ENCODE measurements at regions not wholly inside any gene's neighbourhood (a gene's known extent, or its start where the extent isn't known, plus 50 kb on each side); places are given as distances from the start of the nearest gene placed in this dataset.

GRCh38 chr2:64769392-64770044, 115.8 kb upstream of the SERTAD2 start:
- Histone ChIP-seq H3K27me3 (ENCODE audit: control insufficient read depth, insufficient read depth, low read length) (no peaks in the 10 kb centered on the region), H3K4me1 (ENCODE audit: control insufficient read depth, insufficient read depth, low read length) (peaks cover 25% of the 10 kb centered on the region), H3K9me3 (ENCODE audit: control insufficient read depth, low read depth, low read length) (no peaks in the 10 kb centered on the region), H3K4me3 (ENCODE audit: low read length) (no peak overlapping the region), H3K27ac (ENCODE audit: low read length) (no peak overlapping the region), H3K36me3 (ENCODE audit: control insufficient read depth, insufficient read depth, low read length) (no peaks in the 10 kb centered on the region)
- peak in 1 of 2 donors; percentile 32 for DNase-seq
- WGBS (ENCODE audit: insufficient coverage, low lambda C conversion rate), result 40% methylated on average over 1 of the region's 6 CpGs

GRCh38 chr2:64770137-64770780, 116.5 kb upstream of the SERTAD2 start:
- H3K4me1 ChIP-seq (ENCODE audit: control insufficient read depth, insufficient read depth, low read length), result peaks cover 25% of the 10 kb centered on the region
- no peak overlapping the region for H3K27ac ChIP-seq (ENCODE audit: low read length)
- DNase-seq, result peak in 1 of 2 donors; percentile 23
- no peaks in the 10 kb centered on the region for H3K36me3 ChIP-seq (ENCODE audit: control insufficient read depth, insufficient read depth, low read length)
- H3K4me3 ChIP-seq (ENCODE audit: low read length), result no peak overlapping the region
- no CpG with 5 or more reads among the region's 2 CpGs for WGBS (ENCODE audit: insufficient coverage, low lambda C conversion rate)
- H3K9me3 ChIP-seq (ENCODE audit: control insufficient read depth, low read depth, low read length), result no peaks in the 10 kb centered on the region
- H3K27me3 ChIP-seq (ENCODE audit: control insufficient read depth, insufficient read depth, low read length), result no peaks in the 10 kb centered on the region

GRCh38 chr2:64770781-64771334, 117.1 kb upstream of the SERTAD2 start:
- Histone ChIP-seq H3K9me3 (ENCODE audit: control insufficient read depth, low read depth, low read length) (no peaks in the 10 kb centered on the region), H3K4me3 (ENCODE audit: low read length) (no peak overlapping the region), H3K4me1 (ENCODE audit: control insufficient read depth, insufficient read depth, low read length) (peaks cover 25% of the 10 kb centered on the region), H3K27ac (ENCODE audit: low read length) (no peak overlapping the region), H3K27me3 (ENCODE audit: control insufficient read depth, insufficient read depth, low read length) (no peaks in the 10 kb centered on the region), H3K36me3 (ENCODE audit: control insufficient read depth, insufficient read depth, low read length) (no peaks in the 10 kb centered on the region)
- peak in 1 of 2 donors; percentile 15 for DNase-seq
- 40% methylated on average over 4 of the region's 5 CpGs for WGBS (ENCODE audit: insufficient coverage, low lambda C conversion rate)

- Histone ChIP-seq H3K4me3 (ENCODE audit: low read length) (no peak overlapping the region), H3K4me1 (ENCODE audit: control insufficient read depth, insufficient read depth, low read length) (peaks cover 25% of the 10 kb centered on the region), H3K27ac (ENCODE audit: low read length) (no peak overlapping the region), H3K27me3 (ENCODE audit: control insufficient read depth, insufficient read depth, low read length) (no peaks in the 10 kb centered on the region), H3K36me3 (ENCODE audit: control insufficient read depth, insufficient read depth, low read length) (no peaks in the 10 kb centered on the region), H3K9me3 (ENCODE audit: control insufficient read depth, low read depth, low read length) (peaks cover 3% of the 10 kb centered on the region)
- no peak for DNase-seq
- no CpG with 5 or more reads among the region's 1 CpG for WGBS (ENCODE audit: insufficient coverage, low lambda C conversion rate)
Measured at GRCh38 chr2:64771737-64772136, 118.0 kb upstream of the SERTAD2 start.

GRCh38 chr2:64773461-64774118, 119.9 kb upstream of the SERTAD2 start:
- peaks cover 3% of the 10 kb centered on the region for H3K9me3 ChIP-seq (ENCODE audit: control insufficient read depth, low read depth, low read length)
- H3K27me3 ChIP-seq (ENCODE audit: control insufficient read depth, insufficient read depth, low read length), result no peaks in the 10 kb centered on the region
- no peak overlapping the region for H3K27ac ChIP-seq (ENCODE audit: low read length)
- WGBS (ENCODE audit: insufficient coverage, low lambda C conversion rate), result 82% methylated on average over 7 of the region's 12 CpGs
- no peak for DNase-seq
- no peak overlapping the region for H3K4me3 ChIP-seq (ENCODE audit: low read length)
- peaks cover 23% of the 10 kb centered on the region for H3K4me1 ChIP-seq (ENCODE audit: control insufficient read depth, insufficient read depth, low read length)
- no peaks in the 10 kb centered on the region for H3K36me3 ChIP-seq (ENCODE audit: control insufficient read depth, insufficient read depth, low read length)

- WGBS (ENCODE audit: insufficient coverage, low lambda C conversion rate), result no CpG with 5 or more reads among the region's 3 CpGs
- DNase-seq, result no peak
- H3K27me3 ChIP-seq (ENCODE audit: control insufficient read depth, insufficient read depth, low read length), result no peaks in the 10 kb centered on the region
Measured at GRCh38 chr2:64777841-64778240, 124.1 kb upstream of the SERTAD2 start.

GRCh38 chr2:64779117-64779690, 125.5 kb upstream of the SERTAD2 start:
- WGBS (ENCODE audit: insufficient coverage, low lambda C conversion rate), result 67% methylated on average over 2 of the region's 5 CpGs
- Histone ChIP-seq H3K4me1 (ENCODE audit: control insufficient read depth, insufficient read depth, low read length) (no peaks in the 10 kb centered on the region), H3K27me3 (ENCODE audit: control insufficient read depth, insufficient read depth, low read length) (no peaks in the 10 kb centered on the region), H3K36me3 (ENCODE audit: control insufficient read depth, insufficient read depth, low read length) (no peaks in the 10 kb centered on the region), H3K9me3 (ENCODE audit: control insufficient read depth, low read depth, low read length) (peaks cover 3% of the 10 kb centered on the region), H3K4me3 (ENCODE audit: low read length) (no peak overlapping the region), H3K27ac (ENCODE audit: low read length) (no peak overlapping the region)
- no peak for DNase-seq

More at GRCh38 chr2:64777841-64778240, 124.1 kb upstream of the SERTAD2 start:
- no peaks in the 10 kb centered on the region for H3K4me1 ChIP-seq (ENCODE audit: control insufficient read depth, insufficient read depth, low read length)
- peaks cover 3% of the 10 kb centered on the region for H3K9me3 ChIP-seq (ENCODE audit: control insufficient read depth, low read depth, low read length)
- H3K27ac ChIP-seq (ENCODE audit: low read length), result no peak overlapping the region
- H3K36me3 ChIP-seq (ENCODE audit: control insufficient read depth, insufficient read depth, low read length), result no peaks in the 10 kb centered on the region
- H3K4me3 ChIP-seq (ENCODE audit: low read length), result no peak overlapping the region

GRCh38 chr2:64780041-64780440, 126.3 kb upstream of the SERTAD2 start:
- H3K27ac ChIP-seq (ENCODE audit: low read length), result no peak overlapping the region
- H3K9me3 ChIP-seq (ENCODE audit: control insufficient read depth, low read depth, low read length), result peaks cover 3% of the 10 kb centered on the region
- no peak overlapping the region for H3K4me3 ChIP-seq (ENCODE audit: low read length)
- H3K4me1 ChIP-seq (ENCODE audit: control insufficient read depth, insufficient read depth, low read length), result no peaks in the 10 kb centered on the region
- no peak for DNase-seq
- WGBS (ENCODE audit: insufficient coverage, low lambda C conversion rate), result 100% methylated on average over 1 of the region's 6 CpGs
- H3K36me3 ChIP-seq (ENCODE audit: control insufficient read depth, insufficient read depth, low read length), result no peaks in the 10 kb centered on the region
- H3K27me3 ChIP-seq (ENCODE audit: control insufficient read depth, insufficient read depth, low read length), result no peaks in the 10 kb centered on the region

GRCh38 chr2:64781711-64782390, 128.1 kb upstream of the SERTAD2 start:
- Histone ChIP-seq H3K36me3 (ENCODE audit: control insufficient read depth, insufficient read depth, low read length) (no peaks in the 10 kb centered on the region), H3K4me1 (ENCODE audit: control insufficient read depth, insufficient read depth, low read length) (no peaks in the 10 kb centered on the region), H3K9me3 (ENCODE audit: control insufficient read depth, low read depth, low read length) (no peaks in the 10 kb centered on the region), H3K4me3 (ENCODE audit: low read length) (no peak overlapping the region), H3K27ac (ENCODE audit: low read length) (no peak overlapping the region), H3K27me3 (ENCODE audit: control insufficient read depth, insufficient read depth, low read length) (no peaks in the 10 kb centered on the region)
- no CpG with 5 or more reads among the region's 2 CpGs for WGBS (ENCODE audit: insufficient coverage, low lambda C conversion rate)
- DNase-seq, result no peak
